HUES48 (cell line): ENCODE measurements at regions not wholly inside any gene's neighbourhood (a gene's known extent, or its start where the extent isn't known, plus 50 kb on each side); places are given as distances from the start of the nearest gene placed in this dataset.

Source experiments
- H3K27ac ChIP-seq: one replicate; pipeline ENCODE4 v1.7.0; 2013; ENCODE audit warnings: low read depth, low read length, inconsistent platforms
- H3K27me3 ChIP-seq: 2 replicates; pipeline ENCODE4 v1.6.1; 2013; ENCODE audit warnings: mild to moderate bottlenecking, low read length; ENCODE audit not compliant: control insufficient read depth, insufficient read depth
- H3K36me3 ChIP-seq: 2 replicates; pipeline ENCODE4 v1.6.1; 2013; ENCODE audit warnings: low read length; ENCODE audit not compliant: control insufficient read depth, insufficient read depth
- H3K4me1 ChIP-seq: 2 replicates; pipeline ENCODE4 v1.6.1; 2013; ENCODE audit warnings: mild to moderate bottlenecking, low read length; ENCODE audit not compliant: control insufficient read depth, insufficient read depth
- H3K4me3 ChIP-seq: 2 replicates; pipeline ENCODE4 v1.5.1; 2013; ENCODE audit warnings: mild to moderate bottlenecking, low read depth, low read length
- H3K9ac ChIP-seq: 2 replicates; pipeline ENCODE4 v1.6.1; 2013; ENCODE audit warnings: mild to moderate bottlenecking, low read depth, low read length, moderate library complexity
- H3K9me3 ChIP-seq: 2 replicates; pipeline ENCODE4 v1.6.1; 2013; ENCODE audit warnings: low read length; ENCODE audit not compliant: control insufficient read depth, insufficient read depth

GRCh38 chr7:110153222-110153621 is 937.7 kb upstream of the LRRN3 start:
- Histone ChIP-seq H3K27ac (no peak overlapping the region), H3K36me3 (no peaks in the 10 kb centered on the region), H3K4me1 (peaks cover 10% of the 10 kb centered on the region; the same call in 1 of the 2 replicates), H3K4me3 (no peak overlapping the region), H3K9me3 (peaks cover 8% of the 10 kb centered on the region), H3K27me3 (no peaks in the 10 kb centered on the region), H3K9ac (no peak overlapping the region)

- H3K9me3 ChIP-seq = no peaks in the 10 kb centered on the region
- no peaks in the 10 kb centered on the region for H3K27me3 ChIP-seq
- no peak overlapping the region for H3K9ac ChIP-seq
- H3K4me1 ChIP-seq = peaks cover 12% of the 10 kb centered on the region; the same call in 1 of the 2 replicates
- H3K36me3 ChIP-seq = no peaks in the 10 kb centered on the region
- H3K4me3 ChIP-seq = no peak overlapping the region
- H3K27ac ChIP-seq = no peak overlapping the region
These were observed 934.4 kb upstream of the LRRN3 start for GRCh38 chr7:110156511-110156910.

GRCh38 chr7:110157631-110158362 is 933.1 kb upstream of the LRRN3 start:
- Histone ChIP-seq H3K4me3 (no peak overlapping the region), H3K9me3 (no peaks in the 10 kb centered on the region), H3K36me3 (no peaks in the 10 kb centered on the region), H3K27ac (peak overlapping the region; percentile 5), H3K27me3 (no peaks in the 10 kb centered on the region), H3K4me1 (peaks cover 12% of the 10 kb centered on the region; the same call in 1 of the 2 replicates), H3K9ac (no peak overlapping the region)

- H3K36me3 ChIP-seq = no peaks in the 10 kb centered on the region
- no peaks in the 10 kb centered on the region for H3K9me3 ChIP-seq
- H3K27ac ChIP-seq = no peak overlapping the region
- H3K27me3 ChIP-seq = no peaks in the 10 kb centered on the region
- no peak overlapping the region for H3K9ac ChIP-seq
- H3K4me1 ChIP-seq = no peaks in the 10 kb centered on the region
- H3K4me3 ChIP-seq = no peak overlapping the region
These were observed 922.9 kb upstream of the LRRN3 start for GRCh38 chr7:110168010-110168409.

- Histone ChIP-seq H3K27me3 (no peaks in the 10 kb centered on the region), H3K9ac (no peak overlapping the region), H3K9me3 (no peaks in the 10 kb centered on the region), H3K4me3 (no peak overlapping the region), H3K4me1 (no peaks in the 10 kb centered on the region), H3K36me3 (no peaks in the 10 kb centered on the region), H3K27ac (no peak overlapping the region)
These were observed 920.1 kb upstream of the LRRN3 start for GRCh38 chr7:110170841-110171240.

- Histone ChIP-seq H3K27me3 (no peaks in the 10 kb centered on the region), H3K4me3 (no peak overlapping the region), H3K9me3 (no peaks in the 10 kb centered on the region), H3K27ac (no peak overlapping the region), H3K4me1 (peaks cover 12% of the 10 kb centered on the region; the same call in 1 of the 2 replicates), H3K36me3 (no peaks in the 10 kb centered on the region), H3K9ac (no peak overlapping the region)
These were observed 913.5 kb upstream of the LRRN3 start for GRCh38 chr7:110177463-110177862.

GRCh38 chr7:110179037-110179436 is 911.9 kb upstream of the LRRN3 start:
- H3K9ac ChIP-seq = no peak overlapping the region

GRCh38 chr7:110181768-110182167 is 909.2 kb upstream of the LRRN3 start:
- Histone ChIP-seq H3K9ac (no peak overlapping the region), H3K4me1 (peaks cover 12% of the 10 kb centered on the region; the same call in 1 of the 2 replicates), H3K27me3 (no peaks in the 10 kb centered on the region), H3K4me3 (no peak overlapping the region), H3K9me3 (no peaks in the 10 kb centered on the region), H3K36me3 (no peaks in the 10 kb centered on the region), H3K27ac (no peak overlapping the region)

More at GRCh38 chr7:110179037-110179436, 911.9 kb upstream of the LRRN3 start:
- H3K4me3 ChIP-seq = no peak overlapping the region
- peaks cover 12% of the 10 kb centered on the region; the same call in 1 of the 2 replicates for H3K4me1 ChIP-seq
- no peaks in the 10 kb centered on the region for H3K9me3 ChIP-seq
- H3K27ac ChIP-seq = no peak overlapping the region
- H3K36me3 ChIP-seq = no peaks in the 10 kb centered on the region
- H3K27me3 ChIP-seq = no peaks in the 10 kb centered on the region

GRCh38 chr7:110186334-110186733 is 904.6 kb upstream of the LRRN3 start:
- no peaks in the 10 kb centered on the region for H3K27me3 ChIP-seq
- no peaks in the 10 kb centered on the region for H3K4me1 ChIP-seq
- H3K4me3 ChIP-seq = no peak overlapping the region
- H3K36me3 ChIP-seq = no peaks in the 10 kb centered on the region
- no peak overlapping the region for H3K27ac ChIP-seq
- H3K9ac ChIP-seq = no peak overlapping the region
- peaks cover 4% of the 10 kb centered on the region for H3K9me3 ChIP-seq

GRCh38 chr7:110187877-110188554 is 902.9 kb upstream of the LRRN3 start:
- H3K9me3 ChIP-seq = peaks cover 4% of the 10 kb centered on the region
- H3K27me3 ChIP-seq = no peaks in the 10 kb centered on the region
- H3K4me1 ChIP-seq = no peaks in the 10 kb centered on the region
- no peak overlapping the region for H3K4me3 ChIP-seq
- H3K36me3 ChIP-seq = no peaks in the 10 kb centered on the region
- no peak overlapping the region for H3K27ac ChIP-seq
- no peak overlapping the region for H3K9ac ChIP-seq

- Histone ChIP-seq H3K36me3 (no peaks in the 10 kb centered on the region), H3K27me3 (no peaks in the 10 kb centered on the region), H3K4me3 (no peak overlapping the region)
These were observed 886.4 kb upstream of the LRRN3 start for GRCh38 chr7:110204527-110204926.

More at GRCh38 chr7:110204527-110204926, 886.4 kb upstream of the LRRN3 start:
- no peak overlapping the region for H3K27ac ChIP-seq
- no peak overlapping the region for H3K9ac ChIP-seq
- H3K4me1 ChIP-seq = no peaks in the 10 kb centered on the region
- H3K9me3 ChIP-seq = no peaks in the 10 kb centered on the region
